ENCODE measurements at regions not wholly inside any gene's neighbourhood (a gene's known extent, or its start where the extent isn't known, plus 50 kb on each side); places are given as distances from the start of the nearest gene placed in this dataset.

- H3K9me3 ChIP-seq (ENCODE audit: insufficient read depth, low read length), result no peaks in the 10 kb centered on the region
- no peaks in the 10 kb centered on the region for H3K79me2 ChIP-seq (ENCODE audit: insufficient read depth, low read length)
These were observed 275.9 kb downstream of the GLUD2 start for GRCh38 chrX:121323337-121323736.

GRCh38 chrX:121333942-121334341 is 286.5 kb downstream of the GLUD2 start:
- Histone ChIP-seq H3K79me2 (ENCODE audit: insufficient read depth, low read length) (no peaks in the 10 kb centered on the region), H3K9me2 (replicated peaks; ENCODE audit: insufficient read depth, low read length) (no peaks in the 10 kb centered on the region), H3F3A (ENCODE audit: insufficient read depth) (no peaks in the 10 kb centered on the region), H2AFZ (ENCODE audit: low read depth, low read length, severe bottlenecking) (no peak overlapping the region), H3K9ac (ENCODE audit: low read length) (no peak overlapping the region), H3K36me3 (ENCODE audit: low read length) (no peaks in the 10 kb centered on the region), H3K9me3 (ENCODE audit: insufficient read depth, low read length) (no peaks in the 10 kb centered on the region), H3K4me3 (ENCODE audit: insufficient read depth, low read length, poor library complexity, severe bottlenecking) (no peak overlapping the region), H3K4me2 (ENCODE audit: low read depth, low read length, poor library complexity, severe bottlenecking) (no peak overlapping the region), H4K20me1 (ENCODE audit: low read depth, low read length) (no peaks in the 10 kb centered on the region), H3K27ac (ENCODE audit: low read depth, low read length) (no peak overlapping the region), H3K27me3 (ENCODE audit: low read length) (no peaks in the 10 kb centered on the region)
- no peak for TF ChIP-seq CTCF (IDR thresholded peaks at IDR 0.05; ENCODE audit: insufficient read depth, low read length, poor library complexity, severe bottlenecking)
- TF ChIP-seq EZH2phosphoT487 (conservative IDR thresholded peaks at IDR 0.05; ENCODE audit: low read length), result no peak

More at GRCh38 chrX:121323337-121323736, 275.9 kb downstream of the GLUD2 start:
- Histone ChIP-seq H3K9me2 (replicated peaks; ENCODE audit: insufficient read depth, low read length) (no peaks in the 10 kb centered on the region), H4K20me1 (ENCODE audit: low read depth, low read length) (no peaks in the 10 kb centered on the region), H3K4me2 (ENCODE audit: low read depth, low read length, poor library complexity, severe bottlenecking) (no peak overlapping the region), H3K4me3 (ENCODE audit: insufficient read depth, low read length, poor library complexity, severe bottlenecking) (no peak overlapping the region), H3K9ac (ENCODE audit: low read length) (no peak overlapping the region), H3F3A (ENCODE audit: insufficient read depth) (no peaks in the 10 kb centered on the region), H3K36me3 (ENCODE audit: low read length) (no peaks in the 10 kb centered on the region), H3K27ac (ENCODE audit: low read depth, low read length) (no peak overlapping the region), H2AFZ (ENCODE audit: low read depth, low read length, severe bottlenecking) (no peak overlapping the region), H3K27me3 (ENCODE audit: low read length) (no peaks in the 10 kb centered on the region)
- TF ChIP-seq EZH2phosphoT487 (conservative IDR thresholded peaks at IDR 0.05; ENCODE audit: low read length), result no peak

GRCh38 chrX:121336831-121337421 is 289.5 kb downstream of the GLUD2 start:
- Histone ChIP-seq H3F3A (ENCODE audit: insufficient read depth) (no peaks in the 10 kb centered on the region), H3K79me2 (ENCODE audit: insufficient read depth, low read length) (no peaks in the 10 kb centered on the region), H3K27me3 (ENCODE audit: low read length) (no peaks in the 10 kb centered on the region), H3K9me3 (ENCODE audit: insufficient read depth, low read length) (no peaks in the 10 kb centered on the region), H3K36me3 (ENCODE audit: low read length) (no peaks in the 10 kb centered on the region), H3K4me3 (ENCODE audit: insufficient read depth, low read length, poor library complexity, severe bottlenecking) (no peak overlapping the region), H3K9ac (ENCODE audit: low read length) (no peak overlapping the region), H3K27ac (ENCODE audit: low read depth, low read length) (no peak overlapping the region), H3K4me2 (ENCODE audit: low read depth, low read length, poor library complexity, severe bottlenecking) (no peak overlapping the region), H3K9me2 (replicated peaks; ENCODE audit: insufficient read depth, low read length) (no peaks in the 10 kb centered on the region), H2AFZ (ENCODE audit: low read depth, low read length, severe bottlenecking) (no peak overlapping the region), H4K20me1 (ENCODE audit: low read depth, low read length) (no peaks in the 10 kb centered on the region)
- no peak for TF ChIP-seq CTCF (IDR thresholded peaks at IDR 0.05; ENCODE audit: insufficient read depth, low read length, poor library complexity, severe bottlenecking)
- TF ChIP-seq EZH2phosphoT487 (conservative IDR thresholded peaks at IDR 0.05; ENCODE audit: low read length), result no peak

- Histone ChIP-seq H3K79me2 (ENCODE audit: insufficient read depth, low read length) (no peaks in the 10 kb centered on the region), H3K4me3 (ENCODE audit: insufficient read depth, low read length, poor library complexity, severe bottlenecking) (no peak overlapping the region), H3K9me3 (ENCODE audit: insufficient read depth, low read length) (no peaks in the 10 kb centered on the region), H3K9me2 (replicated peaks; ENCODE audit: insufficient read depth, low read length) (no peaks in the 10 kb centered on the region), H3K27ac (ENCODE audit: low read depth, low read length) (no peak overlapping the region), H3K4me2 (ENCODE audit: low read depth, low read length, poor library complexity, severe bottlenecking) (no peak overlapping the region), H3K36me3 (ENCODE audit: low read length) (no peaks in the 10 kb centered on the region), H4K20me1 (ENCODE audit: low read depth, low read length) (no peaks in the 10 kb centered on the region), H3K27me3 (ENCODE audit: low read length) (no peaks in the 10 kb centered on the region), H2AFZ (ENCODE audit: low read depth, low read length, severe bottlenecking) (no peak overlapping the region), H3F3A (ENCODE audit: insufficient read depth) (no peaks in the 10 kb centered on the region), H3K9ac (ENCODE audit: low read length) (no peak overlapping the region)
- no peak for TF ChIP-seq CTCF (IDR thresholded peaks at IDR 0.05; ENCODE audit: insufficient read depth, low read length, poor library complexity, severe bottlenecking)
These were observed 290.4 kb downstream of the GLUD2 start for GRCh38 chrX:121337816-121338215.
